GM23338 (cell line): ENCODE measurements at regions not wholly inside any gene's neighbourhood (a gene's known extent, or its start where the extent isn't known, plus 50 kb on each side); places are given as distances from the start of the nearest gene placed in this dataset.
"Not testable (repeated sequence)": the region's sequence is repeated elsewhere in the genome, so short reads cannot be mapped to it uniquely, and the experiment has no call there.

Source experiments
- ATAC-seq: fragments of 200-7000 bp; cut with Tn5 transposase; 3 replicates; pipeline ENCODE4 v1.9.1; 2020
- DNase-seq: peaks from one replicate; pipeline ENCODE4 v3.0.0-alpha.2; 2015; ENCODE audit warnings: low spot score
- H2AFZ ChIP-seq: fragments of 200-600 bp; sonication (generic); 2 replicates; pipeline ENCODE4 v1.8.0; 2016; ENCODE audit warnings: antibody characterized with exemption, mild to moderate bottlenecking, moderate library complexity
- H3F3A ChIP-seq: fragments of 200-600 bp; sonication (generic); replicated peaks from 2 replicates; pipeline ENCODE4 v1.8.0; 2017; ENCODE audit warnings: antibody characterized with exemption, mixed run types, low read depth
- H3K27ac ChIP-seq: fragments of 200-600 bp; sonication (generic); 2 replicates; pipeline ENCODE4 v1.6.1; 2016; ENCODE audit warnings: low read depth
- H3K27me3 ChIP-seq: fragments of 200-600 bp; sonication (generic); 2 replicates; pipeline ENCODE4 v1.8.0; 2016; ENCODE audit warnings: mild to moderate bottlenecking, mixed run types, moderate library complexity; ENCODE audit not compliant: insufficient read depth
- H3K36me3 ChIP-seq: fragments of 200-600 bp; sonication (generic); 2 replicates; pipeline ENCODE4 v1.8.0; 2016; ENCODE audit warnings: mild to moderate bottlenecking; ENCODE audit not compliant: insufficient read depth
- H3K4me1 ChIP-seq: fragments of 200-600 bp; sonication (generic); 2 replicates; pipeline ENCODE4 v1.8.0; 2016; ENCODE audit warnings: mild to moderate bottlenecking, moderate library complexity; ENCODE audit not compliant: insufficient read depth
- H3K4me2 ChIP-seq: fragments of 200-600 bp; sonication (generic); 2 replicates; pipeline ENCODE4 v1.7.1; 2017; ENCODE audit warnings: mixed run types
- H3K4me3 ChIP-seq: fragments of 200-600 bp; sonication (generic); 2 replicates; pipeline ENCODE4 v1.6.1; 2016; ENCODE audit warnings: mixed run types
- H3K79me2 ChIP-seq: fragments of 200-600 bp; sonication (generic); replicated peaks from 2 replicates; pipeline ENCODE4 v1.8.0; 2017; ENCODE audit warnings: mild to moderate bottlenecking; ENCODE audit not compliant: insufficient read depth
- H3K9me2 ChIP-seq: fragments of 200-600 bp; sonication (generic); 2 replicates; pipeline ENCODE4 v1.8.0; 2017; ENCODE audit not compliant: insufficient read depth
- H4K20me1 ChIP-seq: fragments of 200-600 bp; sonication (generic); replicated peaks from 2 replicates; pipeline ENCODE4 v1.8.0; 2017; ENCODE audit warnings: mild to moderate bottlenecking; ENCODE audit not compliant: insufficient read depth
- H3K27ac Mint-ChIP-seq: 2 replicates; pipeline ENCODE4 v1.8.0; 2020; ENCODE audit warnings: inconsistent platforms, mild to moderate bottlenecking, moderate library complexity, mixed read lengths
- H3K27me3 Mint-ChIP-seq: 3 replicates; pipeline ENCODE4 v1.8.0; 2022; ENCODE audit warnings: low read depth, mild to moderate bottlenecking, moderate library complexity, mixed read lengths, inconsistent platforms; ENCODE audit not compliant: insufficient read depth, poor library complexity
- H3K36me3 Mint-ChIP-seq: 3 replicates; pipeline ENCODE4 v1.8.0; 2021; ENCODE audit warnings: low read depth, mild to moderate bottlenecking, inconsistent platforms, moderate library complexity, mixed read lengths
- H3K4me1 Mint-ChIP-seq: 3 replicates; pipeline ENCODE4 v1.8.0; 2020; ENCODE audit warnings: mild to moderate bottlenecking, inconsistent platforms, mixed read lengths
- H3K4me3 Mint-ChIP-seq: 3 replicates; pipeline ENCODE4 v1.8.0; 2021; ENCODE audit warnings: moderate library complexity, mild to moderate bottlenecking, inconsistent platforms, mixed read lengths
- H3K9me3 Mint-ChIP-seq: 3 replicates; pipeline ENCODE4 v1.8.0; 2020; ENCODE audit warnings: moderate library complexity, mild to moderate bottlenecking, inconsistent platforms, mixed read lengths
- CREB1 ChIP-seq: fragments of 250-450 bp; sonication (Bioruptor Pico); IDR thresholded peaks from 2 replicates; pipeline ENCODE4 v1.5.0; 2020; ENCODE audit warnings: low read depth, mild to moderate bottlenecking, moderate library complexity
- POLR2AphosphoS5 ChIP-seq: IDR thresholded peaks from 2 replicates; pipeline ENCODE4 v1.6.1; 2016; ENCODE audit warnings: antibody characterized with exemption, low read depth
- REST ChIP-seq: IDR thresholded peaks from one replicate; pipeline ENCODE4 v1.6.1; 2018; ENCODE audit warnings: antibody characterized with exemption; ENCODE audit not compliant: unreplicated experiment
- STAT1 ChIP-seq: IDR thresholded peaks from one replicate; pipeline ENCODE4 v1.6.1; 2016; ENCODE audit warnings: antibody characterized with exemption; ENCODE audit not compliant: unreplicated experiment
- TF ChIP-seq, protein P1 (sequence below): IDR thresholded peaks from 2 replicates; pipeline ENCODE4 v1.6.1; 2016; ENCODE audit warnings: antibody characterized with exemption

- H3K27ac Mint-ChIP-seq, result no peak overlapping the region
- H3K4me3 Mint-ChIP-seq, result no peak overlapping the region
- Histone ChIP-seq H4K20me1 (no peaks in the 10 kb centered on the region), H3K79me2 (no peaks in the 10 kb centered on the region), H3F3A (no peaks in the 10 kb centered on the region), H3K36me3 (no peaks in the 10 kb centered on the region), H3K4me1 (no peaks in the 10 kb centered on the region), H3K4me2 (no peak overlapping the region), H2AFZ (no peak overlapping the region), H3K27ac (no peak overlapping the region), H3K27me3 (no peaks in the 10 kb centered on the region), H3K9me2 (no peaks in the 10 kb centered on the region), H3K4me3 (no peak overlapping the region)
- peak; percentile 38; the same call in 2 of the 3 replicates for ATAC-seq
- DNase-seq, result no peak
- no peaks in the 10 kb centered on the region for H3K4me1 Mint-ChIP-seq
- TF ChIP-seq POLR2AphosphoS5 (no peak), REST (no peak), CREB1 (CRISPR knock-in tag) (no peak), STAT1 (no peak)
- TF ChIP-seq, protein P1, sequence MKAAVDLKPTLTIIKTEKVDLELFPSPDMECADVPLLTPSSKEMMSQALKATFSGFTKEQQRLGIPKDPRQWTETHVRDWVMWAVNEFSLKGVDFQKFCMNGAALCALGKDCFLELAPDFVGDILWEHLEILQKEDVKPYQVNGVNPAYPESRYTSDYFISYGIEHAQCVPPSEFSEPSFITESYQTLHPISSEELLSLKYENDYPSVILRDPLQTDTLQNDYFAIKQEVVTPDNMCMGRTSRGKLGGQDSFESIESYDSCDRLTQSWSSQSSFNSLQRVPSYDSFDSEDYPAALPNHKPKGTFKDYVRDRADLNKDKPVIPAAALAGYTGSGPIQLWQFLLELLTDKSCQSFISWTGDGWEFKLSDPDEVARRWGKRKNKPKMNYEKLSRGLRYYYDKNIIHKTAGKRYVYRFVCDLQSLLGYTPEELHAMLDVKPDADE, result no peak
- peaks cover 2% of the 10 kb centered on the region for H3K27me3 Mint-ChIP-seq
- H3K9me3 Mint-ChIP-seq, result peaks cover 7% of the 10 kb centered on the region
- H3K36me3 Mint-ChIP-seq, result peaks cover 15% of the 10 kb centered on the region
Observed at GRCh38 chr2:167814881-167815718, 432.3 kb downstream of the STK39 start.

GRCh38 chr2:167814482-167814880, 432.9 kb downstream of the STK39 start:
- not testable (repeated sequence) for DNase-seq

GRCh38 chr2:167809799-167810198, 437.6 kb downstream of the STK39 start:
- not testable (repeated sequence) for H3K4me1 Mint-ChIP-seq, ATAC-seq, H3K27ac Mint-ChIP-seq, H3K4me1 ChIP-seq, H3K4me3 ChIP-seq, H3K36me3 ChIP-seq, H3K9me2 ChIP-seq, H2AFZ ChIP-seq, H3K27me3 ChIP-seq, H3K27ac ChIP-seq, DNase-seq, H3K4me3 Mint-ChIP-seq, H3K27me3 Mint-ChIP-seq, H3K79me2 ChIP-seq, H4K20me1 ChIP-seq, H3F3A ChIP-seq, H3K4me2 ChIP-seq
- Mint-ChIP-seq H3K36me3 (peaks cover 26% of the 10 kb centered on the region), H3K9me3 (peaks cover 46% of the 10 kb centered on the region)

More at GRCh38 chr2:167814482-167814880, 432.9 kb downstream of the STK39 start:
- H3K4me3 Mint-ChIP-seq, H3F3A ChIP-seq, H4K20me1 ChIP-seq, ATAC-seq, H3K27me3 ChIP-seq, H3K4me3 ChIP-seq, H3K27ac Mint-ChIP-seq, H3K9me2 ChIP-seq, H3K4me2 ChIP-seq, H2AFZ ChIP-seq, H3K4me1 Mint-ChIP-seq, H3K4me1 ChIP-seq, H3K36me3 ChIP-seq, H3K27me3 Mint-ChIP-seq, H3K79me2 ChIP-seq, H3K27ac ChIP-seq: not testable (repeated sequence)
- H3K36me3 Mint-ChIP-seq, result peaks cover 13% of the 10 kb centered on the region; the same call in 2 of the 3 replicates
- H3K9me3 Mint-ChIP-seq, result peaks cover 13% of the 10 kb centered on the region
